Midbrain (tissue), 1 donor: ENCODE measurements at regions not wholly inside any gene's neighbourhood (a gene's known extent, or its start where the extent isn't known, plus 50 kb on each side); places are given as distances from the start of the nearest gene placed in this dataset.
"Not testable (repeated sequence)": the region's sequence is repeated elsewhere in the genome, so short reads cannot be mapped to it uniquely, and the experiment has no call there.

ENCODE experiments used
- DNase-seq: peaks from one replicate; lab custom pipeline; 2025; lab: John Stamatoyannopoulos, UW

GRCh38 chr20:5386846-5387245, 70.1 kb upstream of the PROKR2 start:
- DNase-seq = not testable (repeated sequence)

DNA sequence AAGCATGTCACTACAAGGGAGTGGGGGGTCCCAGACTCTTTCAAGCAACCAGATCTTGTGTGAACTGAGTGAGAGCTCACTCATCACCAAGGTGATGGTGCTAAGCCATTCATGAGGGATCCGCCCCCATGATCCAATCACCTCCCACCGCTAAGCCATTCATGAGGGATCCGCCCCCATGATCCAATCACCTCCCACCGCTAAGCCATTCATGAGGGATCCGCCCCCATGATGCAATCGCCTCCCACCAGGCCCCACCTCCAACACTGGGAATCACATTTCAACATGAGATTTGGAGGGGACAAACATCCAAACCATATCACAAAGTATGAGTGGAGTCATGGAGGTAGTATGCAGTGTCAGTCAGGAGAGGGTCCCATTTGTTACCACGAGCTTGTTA, 64.8 kb upstream of the PROKR2 start:
- DNase-seq = not testable (repeated sequence)

DNA sequence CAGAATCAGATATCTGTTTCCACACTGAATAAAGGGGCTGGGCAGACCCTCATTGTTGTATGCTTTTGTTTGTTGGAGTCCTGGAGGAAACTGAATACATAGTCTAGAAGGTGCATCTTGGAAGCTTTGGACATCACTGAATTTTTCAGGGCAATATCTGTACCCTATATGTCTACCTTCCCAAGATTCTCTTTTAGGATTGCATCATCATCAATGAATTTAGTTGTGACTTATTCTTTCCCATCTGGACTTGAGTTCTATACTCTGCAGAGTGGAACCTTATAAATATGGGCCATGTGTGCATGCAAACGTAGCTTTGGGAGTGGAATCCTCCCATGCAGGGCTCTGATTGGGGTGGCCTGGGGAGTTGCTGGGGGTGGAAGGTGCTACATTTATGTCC, 60.7 kb upstream of the PROKR2 start:
- DNase-seq = no peak

GRCh38 chr20:5376228-5376627, 59.5 kb upstream of the PROKR2 start:
- DNase-seq = no peak

DNA sequence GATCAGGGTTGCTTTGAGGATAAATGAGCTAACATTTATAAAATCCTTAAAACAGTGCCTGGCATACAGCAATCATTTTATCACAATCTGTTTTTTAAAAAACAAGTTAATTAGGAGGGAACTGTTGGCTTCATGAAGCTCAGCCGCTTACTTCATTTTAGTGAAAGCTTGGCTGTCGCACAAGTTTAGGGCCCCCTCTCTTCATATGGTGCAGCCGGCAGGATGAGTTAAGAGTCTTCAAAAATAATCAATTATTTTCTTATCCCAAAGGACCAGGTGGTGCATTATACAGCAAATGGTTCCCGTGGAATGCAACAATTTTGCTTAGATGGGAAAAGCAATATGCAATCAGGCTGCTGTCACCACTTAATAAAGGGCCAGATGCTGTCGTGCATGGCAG, 57.4 kb upstream of the PROKR2 start:
- no peak for DNase-seq

DNA sequence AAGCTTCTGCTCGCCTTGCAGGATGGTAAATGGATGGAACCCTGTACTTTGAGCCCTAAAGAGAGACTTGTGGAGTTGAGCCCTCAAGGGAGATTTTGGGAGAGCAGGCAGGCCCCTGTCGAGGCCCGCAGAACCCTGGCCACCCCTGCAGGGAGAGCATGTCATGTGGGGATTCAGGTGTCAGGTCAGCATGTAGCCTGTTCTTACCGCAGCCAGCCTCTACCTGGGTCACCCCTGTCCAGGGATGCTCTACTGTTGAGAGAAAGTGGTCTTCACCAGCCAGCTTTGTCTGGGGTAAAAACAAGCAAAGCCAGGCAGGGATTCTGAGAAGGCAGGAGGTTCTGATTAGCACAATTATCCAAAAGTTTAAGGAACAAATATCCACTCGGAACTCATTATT, 55.6 kb upstream of the PROKR2 start:
- no peak for DNase-seq

- DNase-seq = no peak
Observed at GRCh38 chr20:5369629-5370028, 52.9 kb upstream of the PROKR2 start.
